ENCODE measurements at regions not wholly inside any gene's neighbourhood (a gene's known extent, or its start where the extent isn't known, plus 50 kb on each side); places are given as distances from the start of the nearest gene placed in this dataset.

DNA sequence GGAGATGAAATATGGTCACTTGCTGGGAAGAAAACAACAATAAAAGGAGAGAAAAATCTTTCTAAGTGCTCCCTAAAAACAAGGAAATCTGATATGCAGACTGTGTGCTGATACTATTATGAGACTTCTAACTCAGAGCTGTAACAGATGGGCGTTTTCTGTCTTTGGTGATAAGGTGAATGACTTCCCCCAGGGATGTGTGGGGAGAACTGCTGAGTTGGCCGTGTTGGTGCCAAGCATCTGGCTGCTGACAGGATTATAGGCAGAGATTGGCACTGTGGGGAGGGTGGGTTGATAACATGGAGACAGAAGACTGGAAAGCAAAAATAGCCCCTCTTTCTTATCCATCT is 438.5 kb upstream of the PLXNA2 start:
- no peak for TF ChIP-seq EGR1 (IDR thresholded peaks at IDR 0.05)
- TF ChIP-seq, protein P1, sequence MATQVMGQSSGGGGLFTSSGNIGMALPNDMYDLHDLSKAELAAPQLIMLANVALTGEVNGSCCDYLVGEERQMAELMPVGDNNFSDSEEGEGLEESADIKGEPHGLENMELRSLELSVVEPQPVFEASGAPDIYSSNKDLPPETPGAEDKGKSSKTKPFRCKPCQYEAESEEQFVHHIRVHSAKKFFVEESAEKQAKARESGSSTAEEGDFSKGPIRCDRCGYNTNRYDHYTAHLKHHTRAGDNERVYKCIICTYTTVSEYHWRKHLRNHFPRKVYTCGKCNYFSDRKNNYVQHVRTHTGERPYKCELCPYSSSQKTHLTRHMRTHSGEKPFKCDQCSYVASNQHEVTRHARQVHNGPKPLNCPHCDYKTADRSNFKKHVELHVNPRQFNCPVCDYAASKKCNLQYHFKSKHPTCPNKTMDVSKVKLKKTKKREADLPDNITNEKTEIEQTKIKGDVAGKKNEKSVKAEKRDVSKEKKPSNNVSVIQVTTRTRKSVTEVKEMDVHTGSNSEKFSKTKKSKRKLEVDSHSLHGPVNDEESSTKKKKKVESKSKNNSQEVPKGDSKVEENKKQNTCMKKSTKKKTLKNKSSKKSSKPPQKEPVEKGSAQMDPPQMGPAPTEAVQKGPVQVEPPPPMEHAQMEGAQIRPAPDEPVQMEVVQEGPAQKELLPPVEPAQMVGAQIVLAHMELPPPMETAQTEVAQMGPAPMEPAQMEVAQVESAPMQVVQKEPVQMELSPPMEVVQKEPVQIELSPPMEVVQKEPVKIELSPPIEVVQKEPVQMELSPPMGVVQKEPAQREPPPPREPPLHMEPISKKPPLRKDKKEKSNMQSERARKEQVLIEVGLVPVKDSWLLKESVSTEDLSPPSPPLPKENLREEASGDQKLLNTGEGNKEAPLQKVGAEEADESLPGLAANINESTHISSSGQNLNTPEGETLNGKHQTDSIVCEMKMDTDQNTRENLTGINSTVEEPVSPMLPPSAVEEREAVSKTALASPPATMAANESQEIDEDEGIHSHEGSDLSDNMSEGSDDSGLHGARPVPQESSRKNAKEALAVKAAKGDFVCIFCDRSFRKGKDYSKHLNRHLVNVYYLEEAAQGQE (IDR thresholded peaks at IDR 0.05; ENCODE audit: low read depth): no peak
- no peak for TF ChIP-seq EP300 (IDR thresholded peaks at IDR 0.05; ENCODE audit: borderline replicate concordance)
- TF ChIP-seq FOXM1 (IDR thresholded peaks at IDR 0.05; ENCODE audit: borderline replicate concordance, low read depth): no peak

DNA sequence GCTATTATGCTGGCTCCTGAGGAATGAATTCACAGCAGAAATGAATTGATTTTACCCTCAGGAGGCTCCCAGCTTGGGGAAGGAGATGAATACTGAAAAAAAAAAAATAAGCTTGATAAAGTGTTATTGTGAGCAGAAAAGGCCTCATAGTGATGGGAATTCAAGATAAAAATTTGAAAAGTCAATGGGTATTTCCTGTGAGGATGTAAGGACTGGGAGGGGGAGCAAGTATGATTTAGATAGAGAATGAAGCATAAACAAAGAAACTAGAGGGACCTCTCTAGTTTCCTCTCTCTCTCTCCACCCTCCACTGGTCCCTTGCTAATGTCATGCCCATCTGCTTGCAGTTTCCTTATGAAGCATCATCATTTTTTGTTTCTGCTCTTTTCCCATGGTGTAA is 439.0 kb upstream of the PLXNA2 start:
- no peak for TF ChIP-seq TAF1 (IDR thresholded peaks at IDR 0.05; ENCODE audit: low read depth)
- TF ChIP-seq YY1 (IDR thresholded peaks at IDR 0.05; ENCODE audit: low read depth): no peak
- no peak for TF ChIP-seq TCF12 (IDR thresholded peaks at IDR 0.05; ENCODE audit: low read depth)
- TF ChIP-seq RAD21 (IDR thresholded peaks at IDR 0.05; ENCODE audit: low read depth): no peak
- no peak for TF ChIP-seq CEBPB (IDR thresholded peaks at IDR 0.05)
- no peak for TF ChIP-seq EGR1 (IDR thresholded peaks at IDR 0.05)
- no peak for TF ChIP-seq CREB1 (IDR thresholded peaks at IDR 0.05; ENCODE audit: low read depth)
- no peak for TF ChIP-seq TEAD4 (IDR thresholded peaks at IDR 0.05)
- no peak for TF ChIP-seq EP300 (IDR thresholded peaks at IDR 0.05; ENCODE audit: borderline replicate concordance)
- TF ChIP-seq, protein P2, sequence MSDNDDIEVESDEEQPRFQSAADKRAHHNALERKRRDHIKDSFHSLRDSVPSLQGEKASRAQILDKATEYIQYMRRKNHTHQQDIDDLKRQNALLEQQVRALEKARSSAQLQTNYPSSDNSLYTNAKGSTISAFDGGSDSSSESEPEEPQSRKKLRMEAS (IDR thresholded peaks at IDR 0.05): no peak
- TF ChIP-seq NFIC (IDR thresholded peaks at IDR 0.05): no peak
- no peak for TF ChIP-seq ZBTB7A (IDR thresholded peaks at IDR 0.05; ENCODE audit: low read depth)
- TF ChIP-seq, protein P1 (IDR thresholded peaks at IDR 0.05; ENCODE audit: low read depth): no peak
- TF ChIP-seq, protein P3, sequence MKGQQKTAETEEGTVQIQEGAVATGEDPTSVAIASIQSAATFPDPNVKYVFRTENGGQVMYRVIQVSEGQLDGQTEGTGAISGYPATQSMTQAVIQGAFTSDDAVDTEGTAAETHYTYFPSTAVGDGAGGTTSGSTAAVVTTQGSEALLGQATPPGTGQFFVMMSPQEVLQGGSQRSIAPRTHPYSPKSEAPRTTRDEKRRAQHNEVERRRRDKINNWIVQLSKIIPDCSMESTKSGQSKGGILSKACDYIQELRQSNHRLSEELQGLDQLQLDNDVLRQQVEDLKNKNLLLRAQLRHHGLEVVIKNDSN (IDR thresholded peaks at IDR 0.05): no peak

DNA sequence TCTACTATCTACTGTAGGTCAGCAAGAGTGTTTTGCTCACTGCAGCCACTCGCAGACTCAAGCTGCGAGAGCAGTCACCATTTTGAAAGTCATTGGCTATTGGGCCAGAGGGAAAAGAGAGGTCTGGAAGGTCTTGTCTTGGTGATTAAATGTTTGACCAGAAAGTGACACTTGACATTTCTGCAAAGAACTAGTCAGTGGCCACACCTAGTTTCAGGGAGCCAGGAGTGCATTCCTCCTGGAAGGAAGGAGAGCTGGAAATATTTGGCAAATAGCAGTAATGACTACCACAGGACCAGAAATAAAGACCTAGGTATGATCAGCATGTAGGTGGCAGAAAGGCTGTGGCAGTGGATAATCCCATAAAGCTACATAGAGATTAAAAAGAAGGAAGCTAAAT is 440.0 kb upstream of the PLXNA2 start:
- TF ChIP-seq, protein P3 (IDR thresholded peaks at IDR 0.05): no peak
- TF ChIP-seq, protein P1 (IDR thresholded peaks at IDR 0.05; ENCODE audit: low read depth): no peak
- TF ChIP-seq CREB1 (IDR thresholded peaks at IDR 0.05; ENCODE audit: low read depth): no peak

DNA sequence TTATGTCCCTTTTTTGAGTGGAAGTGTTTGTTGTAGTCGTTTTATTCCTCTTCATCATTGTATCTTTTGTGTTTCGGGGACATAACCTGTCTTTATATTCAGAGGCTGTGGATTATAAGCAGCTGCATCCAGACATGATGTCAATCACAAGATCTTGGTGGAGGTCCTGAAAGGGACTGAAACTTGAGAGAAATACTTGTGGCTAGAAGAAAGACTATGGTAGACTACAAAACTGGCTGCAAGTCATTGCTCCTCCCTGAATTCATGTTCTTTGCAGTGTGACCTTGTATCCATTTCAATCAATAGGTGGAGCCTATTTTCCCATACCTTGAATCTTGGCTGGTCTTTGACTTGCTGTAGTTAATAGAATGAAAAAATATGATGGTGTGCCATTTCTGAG is 442.4 kb upstream of the PLXNA2 start:
- no peak for TF ChIP-seq TAF1 (IDR thresholded peaks at IDR 0.05; ENCODE audit: low read depth)
- TF ChIP-seq ZBTB7A (IDR thresholded peaks at IDR 0.05; ENCODE audit: low read depth): no peak
- no peak for TF ChIP-seq FOXM1 (IDR thresholded peaks at IDR 0.05; ENCODE audit: borderline replicate concordance, low read depth)
- TF ChIP-seq, protein P3 (IDR thresholded peaks at IDR 0.05): no peak

DNA sequence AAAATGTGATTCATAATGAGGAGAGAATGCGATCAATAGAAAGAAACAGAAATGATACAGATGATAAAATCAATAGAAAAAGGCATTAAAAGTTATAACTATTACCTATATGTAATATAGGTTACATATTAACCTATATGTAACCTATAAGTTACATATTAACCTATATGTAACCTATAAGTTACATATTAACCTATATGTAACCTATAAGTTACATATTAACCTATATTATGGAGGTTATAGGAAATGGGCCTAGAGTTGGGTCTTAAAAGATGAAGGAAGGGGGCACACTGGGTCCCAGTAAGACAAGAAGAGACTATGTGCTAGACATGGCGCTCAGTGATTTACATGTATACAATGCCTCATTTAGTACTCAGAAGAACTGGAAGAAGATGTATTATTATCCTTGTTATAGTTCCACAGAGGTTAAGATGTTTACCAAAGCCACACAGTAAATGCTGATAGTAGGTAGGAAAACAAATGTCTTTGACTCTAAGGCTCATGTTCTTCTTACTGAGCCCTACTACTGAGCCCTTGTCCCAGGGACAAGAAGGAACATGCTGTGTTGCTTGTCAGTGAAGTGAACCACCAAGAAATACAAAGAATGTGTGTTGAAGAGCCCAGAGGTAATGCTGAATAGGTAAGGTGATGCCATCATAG is 444.6 kb upstream of the PLXNA2 start:
- TF ChIP-seq, protein P3 (IDR thresholded peaks at IDR 0.05): no peak
- TF ChIP-seq EP300 (IDR thresholded peaks at IDR 0.05; ENCODE audit: borderline replicate concordance) (no peak), CEBPB (IDR thresholded peaks at IDR 0.05) (no peak), FOXM1 (IDR thresholded peaks at IDR 0.05; ENCODE audit: borderline replicate concordance, low read depth) (no peak), ZBTB7A (IDR thresholded peaks at IDR 0.05; ENCODE audit: low read depth) (no peak), NFIC (IDR thresholded peaks at IDR 0.05) (no peak), TAF1 (IDR thresholded peaks at IDR 0.05; ENCODE audit: low read depth) (no peak), CREB1 (IDR thresholded peaks at IDR 0.05; ENCODE audit: low read depth) (no peak), EGR1 (IDR thresholded peaks at IDR 0.05) (no peak), TEAD4 (IDR thresholded peaks at IDR 0.05) (no peak), RAD21 (IDR thresholded peaks at IDR 0.05; ENCODE audit: low read depth) (no peak), YY1 (IDR thresholded peaks at IDR 0.05; ENCODE audit: low read depth) (no peak), TCF12 (IDR thresholded peaks at IDR 0.05; ENCODE audit: low read depth) (no peak)
- TF ChIP-seq, protein P2 (IDR thresholded peaks at IDR 0.05): no peak
- TF ChIP-seq, protein P1 (IDR thresholded peaks at IDR 0.05; ENCODE audit: low read depth): no peak

Measured in Ishikawa (cell line).